ENCODE measurements at regions not wholly inside any gene's neighbourhood (a gene's known extent, or its start where the extent isn't known, plus 50 kb on each side); places are given as distances from the start of the nearest gene placed in this dataset.
"Not testable (repeated sequence)": the region's sequence is repeated elsewhere in the genome, so short reads cannot be mapped to it uniquely, and the experiment has no call there.

DNA sequence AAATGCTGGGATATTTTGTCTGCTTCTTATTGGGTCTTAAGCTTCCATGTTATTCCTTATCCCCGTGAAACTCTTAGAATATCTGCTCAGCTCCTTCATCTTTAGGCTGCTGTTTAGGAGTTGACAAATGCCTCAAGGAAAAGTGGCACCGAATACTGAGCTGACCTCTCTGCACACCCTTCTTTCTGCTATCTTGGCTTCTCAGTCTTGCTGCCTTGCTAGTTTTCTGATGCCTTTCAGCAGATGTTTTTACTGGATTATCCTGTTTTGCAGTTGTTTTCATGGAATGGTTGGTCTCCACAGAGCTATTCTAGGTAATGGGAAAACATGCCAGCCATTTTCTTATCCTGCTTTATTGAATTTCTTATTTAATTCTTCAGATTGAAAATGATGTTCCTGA, 86.3 kb downstream of the GYPE start:
- no peak for DNase-seq (ENCODE audit: extremely low spot score, insufficient read length, low read depth)
- no peak for FAIRE-seq

- FAIRE-seq; DNase-seq (ENCODE audit: extremely low spot score, insufficient read length, low read depth): not testable (repeated sequence)
These were observed 87.5 kb downstream of the GYPE start for GRCh38 chr4:143817866-143818265.

- DNase-seq (ENCODE audit: extremely low spot score, insufficient read length, low read depth); FAIRE-seq: not testable (repeated sequence)
These were observed 90.0 kb downstream of the GYPE start for GRCh38 chr4:143815375-143815774.

DNA sequence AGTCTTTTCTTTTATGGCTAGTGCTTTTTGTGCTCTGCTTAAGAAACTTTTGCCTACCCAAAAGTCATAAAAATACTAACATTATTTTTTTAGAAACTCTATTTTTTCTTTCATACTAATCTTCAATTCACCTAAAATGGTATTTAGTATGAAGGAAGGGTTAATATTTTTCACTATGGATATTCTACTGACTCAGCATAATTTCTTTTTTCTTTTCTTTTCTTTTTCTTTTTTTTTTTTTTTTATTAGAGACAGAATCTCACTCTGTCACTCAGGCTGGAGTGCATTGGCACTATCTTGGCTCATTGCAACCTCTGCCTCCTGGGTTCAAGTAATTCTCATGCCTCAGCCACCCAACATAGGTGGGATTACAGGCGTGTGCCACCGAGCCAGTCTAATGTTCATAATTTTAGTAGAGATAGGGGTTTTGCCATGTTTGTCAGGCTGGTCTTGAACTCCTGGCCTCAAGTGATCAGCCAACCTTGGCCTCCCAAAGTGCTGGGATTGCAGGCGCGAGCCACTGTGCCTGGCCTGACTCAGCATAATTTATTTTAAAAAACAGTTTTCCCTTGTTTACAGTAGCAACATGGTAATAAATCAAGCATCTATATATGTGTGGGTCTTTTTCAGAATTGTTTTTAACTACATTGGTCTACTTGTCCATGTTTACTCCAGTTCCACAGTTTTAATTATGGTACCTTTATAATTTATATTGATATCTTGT, 91.8 kb downstream of the GYPE start:
- not testable (repeated sequence) for FAIRE-seq; DNase-seq (ENCODE audit: extremely low spot score, insufficient read length, low read depth)

DNA sequence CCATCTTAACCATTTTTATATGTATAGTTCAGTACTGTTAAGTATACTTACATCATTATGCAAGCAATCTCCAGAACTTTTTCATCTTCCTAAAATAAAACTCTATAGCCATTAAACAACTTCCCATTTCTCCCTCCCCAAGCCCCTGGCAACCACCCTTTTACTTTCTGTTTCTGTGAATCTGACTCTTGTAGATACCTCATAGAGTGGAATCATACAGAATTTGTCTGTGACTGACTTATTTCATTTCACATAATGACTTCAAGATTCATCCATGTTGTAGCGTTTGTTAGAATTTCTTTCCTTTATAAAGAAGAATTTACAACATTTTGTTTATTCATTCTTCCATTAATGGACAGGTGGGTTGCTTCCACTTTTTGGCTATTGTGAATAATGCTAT, 91.2 kb upstream of the FREM3 start:
- not testable (repeated sequence) for FAIRE-seq; DNase-seq (ENCODE audit: extremely low spot score, insufficient read length, low read depth)

DNA sequence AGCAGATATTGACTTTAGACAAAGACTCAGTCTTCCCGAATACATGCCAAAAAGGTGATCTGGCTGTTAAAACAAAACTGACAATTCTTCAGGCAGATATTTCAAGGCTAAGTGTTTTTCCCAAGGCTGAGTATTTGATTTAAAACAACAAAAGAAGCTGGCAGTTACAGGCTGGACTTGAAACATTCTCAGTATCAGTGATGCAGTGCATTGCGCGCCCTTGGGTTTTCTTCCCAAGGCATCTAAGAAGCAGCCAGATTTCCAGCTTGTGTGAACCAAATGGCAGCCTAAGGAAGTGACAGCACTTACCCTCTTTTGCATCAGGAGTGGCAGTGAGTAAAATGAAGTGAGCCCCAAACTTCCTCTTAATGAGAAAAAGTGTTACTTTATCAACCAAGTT, 90.0 kb upstream of the FREM3 start:
- DNase-seq (ENCODE audit: extremely low spot score, insufficient read length, low read depth); FAIRE-seq: not testable (repeated sequence)

DNA sequence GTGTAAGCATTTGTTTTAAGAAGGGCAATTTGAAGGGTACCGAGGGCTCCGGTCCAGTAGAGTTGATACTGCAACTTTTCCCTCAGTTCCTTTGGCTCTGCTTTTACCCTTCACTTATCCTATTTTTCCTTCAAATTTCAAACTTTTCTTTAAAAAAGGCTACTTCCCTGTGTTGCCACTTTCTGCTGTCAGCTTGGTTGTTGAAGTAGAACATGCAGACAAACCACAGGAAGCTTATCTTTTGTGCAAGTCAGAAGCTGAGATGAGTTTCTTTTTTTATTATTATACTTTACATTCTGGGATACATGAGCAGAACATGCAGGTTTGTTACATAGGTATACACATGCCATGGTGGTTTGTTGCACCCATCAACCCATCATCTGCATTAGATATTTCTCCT, 89.1 kb upstream of the FREM3 start:
- not testable (repeated sequence) for DNase-seq (ENCODE audit: extremely low spot score, insufficient read length, low read depth); FAIRE-seq

GRCh38 chr4:143784567-143784966, 84.1 kb upstream of the FREM3 start:
- no peak for FAIRE-seq
- no peak for DNase-seq (ENCODE audit: extremely low spot score, insufficient read length, low read depth)

- DNase-seq (ENCODE audit: extremely low spot score, insufficient read length, low read depth) (no peak), FAIRE-seq (no peak)
These were observed 82.0 kb upstream of the FREM3 start for GRCh38 chr4:143782521-143782920.

DNA sequence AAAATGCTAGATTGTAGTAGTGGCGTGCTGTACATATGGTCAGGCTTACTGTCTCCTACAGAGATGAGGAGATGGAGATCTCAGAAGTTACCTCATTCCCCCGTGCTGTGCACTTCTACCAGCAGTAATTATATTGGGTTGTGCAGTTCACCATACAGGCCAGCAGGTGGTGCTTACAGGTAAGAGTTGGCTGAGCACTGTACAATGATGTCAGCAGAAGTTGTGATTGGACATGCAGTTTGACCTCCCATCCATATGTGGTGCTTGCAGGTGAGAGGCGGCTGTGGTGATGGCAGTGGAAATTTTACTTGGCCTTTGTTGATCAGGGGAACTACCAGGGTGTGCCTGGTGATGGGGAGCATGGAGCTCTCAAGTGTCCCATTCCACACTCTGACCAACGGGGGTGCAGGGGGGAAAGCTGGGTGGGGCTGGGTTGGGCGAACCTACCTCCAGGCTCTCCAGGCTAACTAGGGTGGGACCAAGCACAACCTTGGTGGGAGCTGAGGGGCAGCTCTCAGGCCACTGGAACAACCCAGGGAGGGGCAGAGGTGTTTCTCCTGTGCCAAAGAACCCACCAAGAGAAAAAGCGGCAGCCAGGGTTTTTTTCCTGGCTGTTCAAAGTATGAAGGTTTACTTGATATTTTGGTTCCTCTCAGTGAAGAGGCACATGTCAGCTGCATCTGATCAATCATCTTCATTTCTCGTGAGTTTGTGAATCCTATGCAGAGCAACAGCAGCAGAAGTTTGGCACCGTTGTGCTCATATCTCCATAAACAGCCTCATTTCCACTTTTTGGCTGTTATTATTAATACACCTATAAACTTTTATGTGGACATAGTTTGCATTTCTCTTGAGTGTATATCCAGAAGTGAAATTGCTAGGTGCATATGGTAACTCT, 73.8 kb upstream of the FREM3 start:
- DNase-seq (ENCODE audit: extremely low spot score, insufficient read length, low read depth) (peak; percentile 2), FAIRE-seq (peak; percentile 83)

DNA sequence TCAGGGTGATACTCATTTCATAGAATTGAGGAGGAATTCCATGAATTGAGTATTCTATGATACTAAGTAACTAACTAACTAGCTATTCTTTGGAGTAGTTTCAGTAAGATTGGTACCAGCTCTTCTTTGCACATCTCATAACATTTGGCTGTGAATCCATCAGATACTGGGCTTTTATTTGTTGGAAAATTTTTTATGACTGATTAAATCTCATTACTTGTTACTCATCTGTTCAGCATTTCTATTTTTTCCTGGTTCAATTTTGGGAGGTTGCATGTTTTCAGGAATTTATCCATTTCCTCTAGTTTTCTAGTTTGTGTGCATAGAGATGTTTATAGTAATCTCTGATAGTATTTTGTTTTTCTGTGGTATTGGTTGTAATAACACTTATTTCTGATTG, 70.8 kb upstream of the FREM3 start:
- FAIRE-seq (no peak), DNase-seq (ENCODE audit: extremely low spot score, insufficient read length, low read depth) (no peak)

DNA sequence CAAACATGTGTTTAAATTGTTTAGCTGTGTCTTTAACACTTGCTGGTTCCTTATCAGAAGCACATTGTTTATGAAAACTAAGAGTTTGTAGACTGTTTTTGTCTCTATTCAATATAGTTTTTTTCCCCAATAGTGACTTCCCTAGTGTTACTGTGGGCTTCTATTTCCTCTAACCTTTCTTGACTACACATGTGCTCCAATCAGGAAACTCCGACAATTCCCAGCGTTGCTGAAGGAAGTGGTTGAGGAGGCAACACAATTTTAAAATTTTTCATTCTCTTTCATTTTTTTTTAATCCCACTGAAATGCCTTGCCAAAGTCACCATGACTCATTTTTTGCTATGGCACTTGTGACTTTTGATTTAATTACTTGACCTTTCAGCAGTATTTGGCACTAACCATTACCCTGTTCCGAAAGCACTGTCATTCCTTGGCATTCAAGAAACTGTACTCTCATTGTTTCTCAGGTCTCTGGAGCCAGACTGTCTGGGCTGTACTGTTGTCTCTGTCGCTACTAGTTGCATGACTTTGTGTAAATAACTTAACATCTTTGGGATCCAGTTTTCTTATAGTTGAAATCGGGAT, 67.6 kb upstream of the FREM3 start:
- FAIRE-seq (no peak), DNase-seq (ENCODE audit: extremely low spot score, insufficient read length, low read depth) (no peak)

DNA sequence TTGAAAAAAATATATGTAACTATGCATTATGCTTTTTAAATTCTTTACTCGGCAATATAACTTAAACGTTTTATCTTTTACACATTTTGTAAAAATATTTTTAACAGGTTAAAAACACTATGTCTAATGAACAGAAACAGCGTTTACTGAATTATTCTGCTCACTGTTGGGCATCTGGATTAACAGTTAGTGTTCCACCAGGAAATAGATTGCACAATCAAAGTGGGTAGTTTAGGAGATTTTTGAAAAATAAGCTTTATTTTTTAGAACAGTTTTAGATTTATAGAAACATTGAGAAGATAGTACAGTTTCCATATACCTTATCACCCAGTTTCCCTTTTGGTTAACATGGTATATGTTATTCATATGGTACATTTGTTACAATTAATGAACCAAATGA, 63.1 kb upstream of the FREM3 start:
- FAIRE-seq, result no peak
- no peak for DNase-seq (ENCODE audit: extremely low spot score, insufficient read length, low read depth)

- FAIRE-seq (no peak), DNase-seq (ENCODE audit: extremely low spot score, insufficient read length, low read depth) (no peak)
These were observed 62.0 kb upstream of the FREM3 start for GRCh38 chr4:143762511-143762910.

Measured in GM18507 (cell line).